Tibial nerve (tissue), 4 donors: ENCODE measurements at regions not wholly inside any gene's neighbourhood (a gene's known extent, or its start where the extent isn't known, plus 50 kb on each side); places are given as distances from the start of the nearest gene placed in this dataset.

Experiments used
- DNase-seq, 2 donors: peaks; one replicate each; pipeline ENCODE4 v3.0.0-alpha.2; 2019; ENCODE audit warnings: low spot score in 2 of 2
- H3K27ac ChIP-seq, 4 donors: fragments of 200-600 bp; sonication (generic) in 3 of 4; one replicate each; pipeline ENCODE4 v1.5.1; 2017 to 2019; ENCODE audit warnings: mild to moderate bottlenecking in 1 of 4
- H3K27me3 ChIP-seq, 2 donors: fragments of 200-600 bp; sonication (generic) in 1 of 2; one replicate each; pipeline versions ENCODE4 v1.5.1 to v1.6.0; 2017 to 2019
- H3K36me3 ChIP-seq, 3 donors: fragments of 200-600 bp; sonication (generic); one replicate each; pipeline ENCODE4 v1.5.1; 2018 to 2019
- H3K4me1 ChIP-seq, 4 donors: fragments of 200-600 bp; sonication (generic) in 3 of 4; one replicate each; pipeline ENCODE4 v1.5.1; 2017 to 2019
- H3K4me3 ChIP-seq, 4 donors: fragments of 200-600 bp; sonication (generic) in 3 of 4; one replicate each; pipeline ENCODE4 v1.5.1; 2017 to 2019; ENCODE audit warnings: mild to moderate bottlenecking in 1 of 4, moderate library complexity in 1 of 4
- H3K9me3 ChIP-seq, 4 donors: fragments of 200-600 bp; sonication (generic) in 3 of 4; one replicate each; pipeline ENCODE4 v1.5.1; 2017 to 2019
- CTCF ChIP-seq, 5 experiments: fragments of 200-600 bp in 3 of 5; fragments of 450-650 bp in 2 of 5; sonication (generic) in 3 of 5; IDR thresholded peaks; one replicate each; pipeline ENCODE4 v1.5.1; 2016 to 2019; ENCODE audit warnings: antibody characterized with exemption in 5 of 5, mild to moderate bottlenecking in 3 of 5, moderate library complexity in 2 of 5
- EP300 ChIP-seq, 2 donors: sonication (generic); formaldehyde crosslinking; IDR thresholded peaks; one replicate each; pipeline ENCODE4 v1.6.1; 2017; ENCODE audit warnings: antibody characterized with exemption in 2 of 2, mild to moderate bottlenecking in 1 of 2
- POLR2A ChIP-seq, 2 donors: fragments of 450-650 bp; IDR thresholded peaks; one replicate each; pipeline ENCODE4 v1.6.1; 2017; ENCODE audit warnings: antibody characterized with exemption in 2 of 2, mild to moderate bottlenecking in 2 of 2, moderate library complexity in 2 of 2
- WGBS, 2 donors: methylation state at CpG; one replicate each; pipeline ENCODE4 v1.1.5; 2018; 5-methylcytosine and 5-hydroxymethylcytosine counted together

- no peak for DNase-seq
- TF ChIP-seq POLR2A (IDR thresholded peaks at IDR 0.05): no peak
- TF ChIP-seq CTCF (IDR thresholded peaks at IDR 0.05): no peak
- no peak for TF ChIP-seq EP300 (IDR thresholded peaks at IDR 0.05)
- 69 to 72% methylated on average over 2 of the region's 2 CpGs for WGBS, 2 donors
- H3K9me3 ChIP-seq: peaks cover 0 to 4% (median 0%) of the 10 kb centered on the region in 4 donors
- no peaks in the 10 kb centered on the region for H3K27me3 ChIP-seq
- no peaks in the 10 kb centered on the region for H3K36me3 ChIP-seq
- H3K27ac ChIP-seq: no peak overlapping the region
- H3K4me3 ChIP-seq: no peak overlapping the region
- no peaks in the 10 kb centered on the region for H3K4me1 ChIP-seq
Measured at GRCh38 chrX:4059893-4060292, 346.4 kb upstream of the PRKX start.

GRCh38 chrX:4043951-4044350 lies 330.5 kb upstream of the PRKX start:
- Histone ChIP-seq H3K27ac (no peak overlapping the region), H3K36me3 (no peaks in the 10 kb centered on the region), H3K27me3 (no peaks in the 10 kb centered on the region), H3K4me1 (no peaks in the 10 kb centered on the region), H3K4me3 (no peak overlapping the region), H3K9me3 (no peaks in the 10 kb centered on the region)
- no peak for DNase-seq
- TF ChIP-seq EP300 (IDR thresholded peaks at IDR 0.05) (no peak), POLR2A (IDR thresholded peaks at IDR 0.05) (no peak), CTCF (IDR thresholded peaks at IDR 0.05) (no peak)
- 45 to 51% methylated on average over 6 of the region's 6 CpGs for WGBS, 2 donors

GRCh38 chrX:4035874-4036273 lies 322.4 kb upstream of the PRKX start:
- H3K36me3 ChIP-seq: no peaks in the 10 kb centered on the region
- no peaks in the 10 kb centered on the region for H3K4me1 ChIP-seq

GRCh38 chrX:4028151-4028550 lies 314.7 kb upstream of the PRKX start:
- WGBS, 2 donors: 61 to 70% methylated on average over 7 of the region's 7 CpGs

More at GRCh38 chrX:4035874-4036273, 322.4 kb upstream of the PRKX start:
- no peaks in the 10 kb centered on the region for H3K27me3 ChIP-seq
- H3K27ac ChIP-seq: no peak overlapping the region
- DNase-seq: no peak
- TF ChIP-seq CTCF (IDR thresholded peaks at IDR 0.05) (no peak), EP300 (IDR thresholded peaks at IDR 0.05) (no peak), POLR2A (IDR thresholded peaks at IDR 0.05) (no peak)
- no peaks in the 10 kb centered on the region for H3K9me3 ChIP-seq
- no peak overlapping the region for H3K4me3 ChIP-seq
- WGBS, 2 donors: 44 to 48% methylated on average over 2 of the region's 2 CpGs

GRCh38 chrX:4005281-4005680 lies 291.8 kb upstream of the PRKX start:
- Histone ChIP-seq H3K27ac (no peak overlapping the region), H3K27me3 (no peaks in the 10 kb centered on the region), H3K4me1 (no peaks in the 10 kb centered on the region), H3K36me3 (no peaks in the 10 kb centered on the region), H3K9me3 (no peaks in the 10 kb centered on the region), H3K4me3 (no peak overlapping the region)
- 61 to 84% methylated on average over 5 of the region's 5 CpGs for WGBS, 2 donors
- no peak for DNase-seq
- TF ChIP-seq POLR2A (IDR thresholded peaks at IDR 0.05): no peak

More at GRCh38 chrX:4028151-4028550, 314.7 kb upstream of the PRKX start:
- Histone ChIP-seq H3K27ac (no peak overlapping the region), H3K4me1 (no peaks in the 10 kb centered on the region), H3K4me3 (no peak overlapping the region), H3K9me3 (no peaks in the 10 kb centered on the region), H3K27me3 (no peaks in the 10 kb centered on the region), H3K36me3 (no peaks in the 10 kb centered on the region)
- TF ChIP-seq CTCF (IDR thresholded peaks at IDR 0.05) (no peak), POLR2A (IDR thresholded peaks at IDR 0.05) (no peak), EP300 (IDR thresholded peaks at IDR 0.05) (no peak)
- no peak for DNase-seq

- no peaks in the 10 kb centered on the region for H3K36me3 ChIP-seq
- no peak overlapping the region for H3K27ac ChIP-seq
- H3K4me1 ChIP-seq: no peaks in the 10 kb centered on the region
- no peaks in the 10 kb centered on the region for H3K27me3 ChIP-seq
- no peak for DNase-seq
- TF ChIP-seq CTCF (IDR thresholded peaks at IDR 0.05) (no peak), POLR2A (IDR thresholded peaks at IDR 0.05) (no peak), EP300 (IDR thresholded peaks at IDR 0.05) (no peak)
- H3K4me3 ChIP-seq: no peak overlapping the region
- no peaks in the 10 kb centered on the region for H3K9me3 ChIP-seq
Measured at GRCh38 chrX:4004822-4005221, 291.4 kb upstream of the PRKX start.
